ENCODE measurements at regions not wholly inside any gene's neighbourhood (a gene's known extent, or its start where the extent isn't known, plus 50 kb on each side); places are given as distances from the start of the nearest gene placed in this dataset.

DNA sequence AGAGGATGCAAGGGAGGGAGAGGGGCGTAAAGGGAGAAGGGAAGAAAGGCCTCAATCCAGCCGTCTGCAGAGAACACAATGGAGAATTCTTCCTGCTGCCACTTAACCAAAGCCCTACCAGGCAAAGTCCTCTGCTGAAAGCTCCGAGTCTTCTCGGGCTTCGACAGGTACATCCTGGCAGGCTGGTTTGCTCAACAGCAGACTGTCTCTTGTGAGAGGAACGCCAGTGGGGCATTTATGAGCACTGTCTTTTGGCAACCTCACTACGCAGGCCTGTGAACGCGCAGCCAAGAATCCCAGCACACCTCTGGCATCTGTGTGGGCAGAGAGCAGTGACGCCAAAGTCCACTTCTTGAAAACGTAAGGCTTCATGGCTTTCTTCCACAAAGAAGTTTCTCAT lies 207.5 kb upstream of the FAM9B start:
- H3K27ac ChIP-seq (ENCODE audit: low read depth, low read length), result no peak overlapping the region
- no peaks in the 10 kb centered on the region for H3K9me3 ChIP-seq (ENCODE audit: low read length)
- H3K27me3 ChIP-seq (ENCODE audit: control insufficient read depth in 1 of 2, insufficient read depth in 2 of 2, low read length in 2 of 2), result no peaks in the 10 kb centered on the region
- H3K4me1 ChIP-seq (ENCODE audit: insufficient read depth, low read length), result no peaks in the 10 kb centered on the region
- H3K9ac ChIP-seq (ENCODE audit: low read length), result no peak overlapping the region
- H3K36me3 ChIP-seq (ENCODE audit: insufficient read depth, low read length), result no peaks in the 10 kb centered on the region
- no peak overlapping the region for H3K4me3 ChIP-seq (ENCODE audit: low read depth in 1 of 2, low read length in 2 of 2)

DNA sequence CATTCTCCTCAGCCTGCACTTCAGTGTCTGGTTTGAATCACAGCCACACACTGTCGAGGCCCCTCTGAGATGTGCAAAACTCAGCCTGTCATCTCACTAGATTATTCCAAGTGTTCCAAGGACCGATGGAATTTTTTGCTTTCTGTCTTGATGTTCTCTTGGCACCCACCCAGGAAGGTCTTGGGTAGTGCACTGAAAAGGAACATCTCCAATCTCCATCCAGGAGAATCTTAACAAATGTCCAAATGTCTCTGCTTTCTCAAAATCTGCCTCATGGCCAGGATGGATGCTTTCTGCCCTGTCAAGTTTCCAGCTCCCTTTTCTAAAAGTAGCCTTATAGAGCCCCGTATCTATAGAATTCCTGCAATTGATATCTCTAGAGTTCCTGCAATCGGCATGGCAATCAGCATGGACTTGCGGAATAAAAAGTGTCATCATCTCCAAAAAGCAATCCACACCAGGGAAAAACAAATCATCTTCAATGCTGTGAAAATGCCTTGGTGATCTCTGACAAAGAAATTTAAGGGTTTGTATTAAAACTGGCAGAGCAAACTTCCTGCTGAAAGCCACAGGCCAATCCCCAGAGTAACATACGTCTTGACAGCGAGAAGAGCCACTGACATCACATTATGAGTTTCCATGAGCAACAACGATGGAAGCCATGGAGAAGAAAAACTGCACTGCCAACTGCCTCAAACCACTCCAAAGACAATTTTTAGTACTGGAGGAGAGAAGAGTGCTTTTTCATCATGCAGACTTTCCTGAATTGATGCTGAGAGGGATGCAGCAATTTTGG lies 215.3 kb upstream of the FAM9B start:
- no peak overlapping the region for H3K4me3 ChIP-seq (ENCODE audit: low read depth in 1 of 2, low read length in 2 of 2)
- no peaks in the 10 kb centered on the region for H3K27me3 ChIP-seq (ENCODE audit: control insufficient read depth in 1 of 2, insufficient read depth in 2 of 2, low read length in 2 of 2)
- H3K4me1 ChIP-seq (ENCODE audit: insufficient read depth, low read length), result no peaks in the 10 kb centered on the region
- no peaks in the 10 kb centered on the region for H3K36me3 ChIP-seq (ENCODE audit: insufficient read depth, low read length)
- H3K9ac ChIP-seq (ENCODE audit: low read length), result no peak overlapping the region
- no peak overlapping the region for H3K27ac ChIP-seq (ENCODE audit: low read depth, low read length)
- H3K9me3 ChIP-seq (ENCODE audit: low read length), result no peaks in the 10 kb centered on the region

DNA sequence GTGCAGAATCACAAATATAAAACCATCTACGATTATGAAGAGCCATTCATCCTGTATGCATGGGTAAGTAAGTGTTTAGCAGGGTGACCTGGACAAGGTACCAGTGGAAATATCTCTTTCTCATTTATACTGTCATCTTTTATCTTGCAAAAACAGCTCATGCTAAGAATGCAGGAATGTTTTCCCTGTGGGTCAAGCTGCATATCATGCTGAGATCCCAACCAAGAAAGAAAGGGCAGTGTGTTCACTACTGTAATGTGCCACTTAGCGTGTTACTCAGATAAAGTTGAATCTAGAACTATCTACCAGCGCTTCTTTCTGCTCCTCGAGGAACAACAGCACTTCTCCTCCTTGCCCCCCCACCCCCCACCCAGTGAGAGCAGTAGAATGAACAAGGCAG lies 212.7 kb upstream of the TBL1X start:
- Histone ChIP-seq H3K4me1 (ENCODE audit: insufficient read depth, low read length) (no peaks in the 10 kb centered on the region), H3K4me3 (ENCODE audit: low read depth in 1 of 2, low read length in 2 of 2) (no peak overlapping the region), H3K9ac (ENCODE audit: low read length) (no peak overlapping the region), H3K36me3 (ENCODE audit: insufficient read depth, low read length) (no peaks in the 10 kb centered on the region), H3K27me3 (ENCODE audit: control insufficient read depth in 1 of 2, insufficient read depth in 2 of 2, low read length in 2 of 2) (no peaks in the 10 kb centered on the region), H3K9me3 (ENCODE audit: low read length) (no peaks in the 10 kb centered on the region), H3K27ac (ENCODE audit: low read depth, low read length) (no peak overlapping the region)

GRCh38 chrX:9253211-9253610 lies 211.6 kb upstream of the TBL1X start:
- Histone ChIP-seq H3K9me3 (ENCODE audit: low read length) (no peaks in the 10 kb centered on the region), H3K27ac (ENCODE audit: low read depth, low read length) (no peak overlapping the region), H3K4me3 (ENCODE audit: low read depth in 1 of 2, low read length in 2 of 2) (no peak overlapping the region), H3K27me3 (ENCODE audit: control insufficient read depth in 1 of 2, insufficient read depth in 2 of 2, low read length in 2 of 2) (no peaks in the 10 kb centered on the region), H3K9ac (ENCODE audit: low read length) (no peak overlapping the region), H3K36me3 (ENCODE audit: insufficient read depth, low read length) (no peaks in the 10 kb centered on the region), H3K4me1 (ENCODE audit: insufficient read depth, low read length) (no peaks in the 10 kb centered on the region)

GRCh38 chrX:9257718-9258420 lies 207.0 kb upstream of the TBL1X start:
- no peaks in the 10 kb centered on the region for H3K9me3 ChIP-seq (ENCODE audit: low read length)
- no peak overlapping the region for H3K9ac ChIP-seq (ENCODE audit: low read length)
- H3K27me3 ChIP-seq (ENCODE audit: control insufficient read depth in 1 of 2, insufficient read depth in 2 of 2, low read length in 2 of 2), result no peaks in the 10 kb centered on the region
- no peak overlapping the region for H3K27ac ChIP-seq (ENCODE audit: low read depth, low read length)
- H3K36me3 ChIP-seq (ENCODE audit: insufficient read depth, low read length), result no peaks in the 10 kb centered on the region
- no peak overlapping the region for H3K4me3 ChIP-seq (ENCODE audit: low read depth in 1 of 2, low read length in 2 of 2)
- H3K4me1 ChIP-seq (ENCODE audit: insufficient read depth, low read length), result no peaks in the 10 kb centered on the region

GRCh38 chrX:9258421-9259104 lies 206.3 kb upstream of the TBL1X start:
- H3K27me3 ChIP-seq (ENCODE audit: control insufficient read depth in 1 of 2, insufficient read depth in 2 of 2, low read length in 2 of 2), result no peaks in the 10 kb centered on the region
- H3K9ac ChIP-seq (ENCODE audit: low read length), result no peak overlapping the region
- H3K4me1 ChIP-seq (ENCODE audit: insufficient read depth, low read length), result no peaks in the 10 kb centered on the region
- no peaks in the 10 kb centered on the region for H3K36me3 ChIP-seq (ENCODE audit: insufficient read depth, low read length)
- H3K4me3 ChIP-seq (ENCODE audit: low read depth in 1 of 2, low read length in 2 of 2), result no peak overlapping the region
- H3K27ac ChIP-seq (ENCODE audit: low read depth, low read length), result no peak overlapping the region
- H3K9me3 ChIP-seq (ENCODE audit: low read length), result no peaks in the 10 kb centered on the region

DNA sequence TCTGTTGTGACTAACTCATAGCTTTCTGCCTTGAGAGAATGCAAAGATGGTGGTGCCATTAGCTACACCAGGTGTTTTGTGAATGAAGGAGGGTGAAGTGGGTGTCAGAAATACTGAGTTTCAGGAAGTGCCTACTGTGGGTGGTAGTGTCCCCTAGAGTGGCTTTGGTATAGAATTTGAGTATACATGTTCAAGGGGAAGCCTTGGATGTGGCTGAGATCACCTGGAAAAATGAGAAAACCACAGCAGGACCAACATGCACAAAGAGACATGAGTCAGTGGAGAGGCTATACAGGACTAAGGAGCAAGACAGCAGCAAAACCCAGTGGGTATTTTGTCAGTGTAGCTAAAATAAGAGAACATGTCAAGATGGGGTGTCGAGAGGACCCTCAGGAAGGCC lies 204.3 kb upstream of the TBL1X start:
- Histone ChIP-seq H3K9me3 (ENCODE audit: low read length) (no peaks in the 10 kb centered on the region), H3K4me3 (ENCODE audit: low read depth in 1 of 2, low read length in 2 of 2) (no peak overlapping the region), H3K4me1 (ENCODE audit: insufficient read depth, low read length) (no peaks in the 10 kb centered on the region), H3K36me3 (ENCODE audit: insufficient read depth, low read length) (no peaks in the 10 kb centered on the region), H3K27me3 (ENCODE audit: control insufficient read depth in 1 of 2, insufficient read depth in 2 of 2, low read length in 2 of 2) (no peaks in the 10 kb centered on the region), H3K9ac (ENCODE audit: low read length) (no peak overlapping the region), H3K27ac (ENCODE audit: low read depth, low read length) (no peak overlapping the region)

DNA sequence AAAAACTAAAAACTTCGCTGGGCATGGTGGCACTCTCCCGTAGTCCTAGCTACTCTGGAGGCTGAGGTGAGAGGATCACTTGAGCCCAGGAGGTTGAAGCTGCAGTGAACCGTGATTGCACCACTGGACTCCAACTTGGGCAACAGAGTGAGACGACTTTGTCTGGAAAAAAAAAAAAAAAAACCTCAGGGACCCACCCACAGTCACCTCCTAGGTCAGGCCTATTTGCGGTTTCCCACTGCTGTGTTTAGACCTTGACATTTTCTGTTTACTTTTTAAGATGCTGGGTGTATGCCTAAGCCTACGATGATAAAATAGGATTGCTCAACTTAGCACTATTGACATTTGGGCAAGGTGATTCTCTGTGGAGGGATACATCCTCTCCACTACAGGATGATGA lies 197.4 kb upstream of the TBL1X start:
- Histone ChIP-seq H3K9me3 (ENCODE audit: low read length) (no peaks in the 10 kb centered on the region), H3K36me3 (ENCODE audit: insufficient read depth, low read length) (no peaks in the 10 kb centered on the region), H3K27ac (ENCODE audit: low read depth, low read length) (no peak overlapping the region), H3K4me3 (ENCODE audit: low read depth in 1 of 2, low read length in 2 of 2) (no peak overlapping the region), H3K4me1 (ENCODE audit: insufficient read depth, low read length) (no peaks in the 10 kb centered on the region), H3K9ac (ENCODE audit: low read length) (no peak overlapping the region), H3K27me3 (ENCODE audit: control insufficient read depth in 1 of 2, insufficient read depth in 2 of 2, low read length in 2 of 2) (peaks cover 0 to 4% of the 10 kb centered on the region in 2 donors)

GRCh38 chrX:9269134-9269533 lies 195.7 kb upstream of the TBL1X start:
- no peaks in the 10 kb centered on the region for H3K9me3 ChIP-seq (ENCODE audit: low read length)
- H3K9ac ChIP-seq (ENCODE audit: low read length), result no peak overlapping the region
- H3K4me1 ChIP-seq (ENCODE audit: insufficient read depth, low read length), result no peaks in the 10 kb centered on the region
- H3K27me3 ChIP-seq (ENCODE audit: control insufficient read depth in 1 of 2, insufficient read depth in 2 of 2, low read length in 2 of 2), result peaks cover 0 to 4% of the 10 kb centered on the region in 2 donors
- H3K4me3 ChIP-seq (ENCODE audit: low read depth in 1 of 2, low read length in 2 of 2), result no peak overlapping the region
- H3K36me3 ChIP-seq (ENCODE audit: insufficient read depth, low read length), result no peaks in the 10 kb centered on the region
- no peak overlapping the region for H3K27ac ChIP-seq (ENCODE audit: low read depth, low read length)

- H3K36me3 ChIP-seq (ENCODE audit: insufficient read depth, low read length), result no peaks in the 10 kb centered on the region
- no peak overlapping the region for H3K27ac ChIP-seq (ENCODE audit: low read depth, low read length)
- no peaks in the 10 kb centered on the region for H3K4me1 ChIP-seq (ENCODE audit: insufficient read depth, low read length)
- H3K9me3 ChIP-seq (ENCODE audit: low read length), result no peaks in the 10 kb centered on the region
- H3K9ac ChIP-seq (ENCODE audit: low read length), result no peak overlapping the region
- H3K4me3 ChIP-seq (ENCODE audit: low read depth in 1 of 2, low read length in 2 of 2), result no peak overlapping the region
- H3K27me3 ChIP-seq (ENCODE audit: control insufficient read depth in 1 of 2, insufficient read depth in 2 of 2, low read length in 2 of 2), result peaks cover 0 to 4% of the 10 kb centered on the region in 2 donors
Measured at GRCh38 chrX:9271789-9272525, 192.9 kb upstream of the TBL1X start.

DNA sequence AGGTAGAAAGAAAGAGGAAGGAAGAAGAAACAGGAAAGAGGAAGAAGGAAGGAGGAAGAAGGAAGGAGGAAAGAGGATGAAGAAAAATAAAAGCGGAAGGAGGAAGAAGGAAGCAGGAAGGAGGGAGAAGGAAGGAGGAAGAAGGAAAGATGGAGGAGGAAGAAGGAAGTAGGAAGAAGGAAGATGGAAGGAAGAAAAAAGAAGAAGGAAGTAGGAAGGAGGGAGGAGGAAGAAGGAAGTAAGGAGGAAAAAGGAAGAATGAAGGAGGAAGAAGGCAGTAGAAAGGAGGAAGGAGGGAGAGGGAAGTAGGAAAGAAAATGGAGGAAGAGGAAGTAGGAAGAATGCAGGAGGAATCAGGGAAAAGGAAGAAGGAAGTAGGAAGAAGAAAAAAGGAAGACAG lies 191.1 kb upstream of the TBL1X start:
- Histone ChIP-seq H3K4me1 (ENCODE audit: insufficient read depth, low read length) (peaks cover 3% of the 10 kb centered on the region), H3K27ac (ENCODE audit: low read depth, low read length) (no peak overlapping the region), H3K36me3 (ENCODE audit: insufficient read depth, low read length) (no peaks in the 10 kb centered on the region), H3K9ac (ENCODE audit: low read length) (no peak overlapping the region), H3K4me3 (ENCODE audit: low read depth in 1 of 2, low read length in 2 of 2) (no peak overlapping the region), H3K27me3 (ENCODE audit: control insufficient read depth in 1 of 2, insufficient read depth in 2 of 2, low read length in 2 of 2) (peaks cover 0 to 4% of the 10 kb centered on the region in 2 donors), H3K9me3 (ENCODE audit: low read length) (no peaks in the 10 kb centered on the region)

Measured in muscle layer of colon (tissue), 2 donors.